HepG2 (cell line): ENCODE measurements at regions not wholly inside any gene's neighbourhood (a gene's known extent, or its start where the extent isn't known, plus 50 kb on each side); places are given as distances from the start of the nearest gene placed in this dataset.

Experiments used
- BCL6 ChIP-seq: IDR thresholded peaks from 2 replicates; pipeline ENCODE4 v1.6.1; 2016; ENCODE audit warnings: missing genetic modification reagents, missing compliant biosample characterization
- HNF4A ChIP-seq: sonication (generic); formaldehyde crosslinking; IDR thresholded peaks from 2 replicates; pipeline ENCODE4 v1.4.0; 2020; ENCODE audit warnings: missing genetic modification reagents
- PHF20 ChIP-seq: sonication (generic); formaldehyde crosslinking; IDR thresholded peaks from 2 replicates; pipeline ENCODE4 v1.5.0; 2020; ENCODE audit warnings: mild to moderate bottlenecking, missing genetic modification reagents
- POLR2A ChIP-seq, 2 experiments: IDR thresholded peaks; 2 replicates each; pipeline ENCODE4 v1.6.1; 2011; ENCODE audit warnings: low read depth in 2 of 2, low read length in 2 of 2, mild to moderate bottlenecking in 1 of 2, moderate library complexity in 1 of 2; ENCODE audit not compliant: insufficient read depth in 1 of 2
- SRSF9 ChIP-seq: fragments of 200-400 bp; formaldehyde crosslinking; IDR thresholded peaks from 2 replicates; pipeline ENCODE4 v1.6.1; 2018; ENCODE audit warnings: borderline replicate concordance, mild to moderate bottlenecking, low read depth, low read length; ENCODE audit not compliant: insufficient read depth, poor library complexity, severe bottlenecking
- ZNF362 ChIP-seq: sonication (generic); formaldehyde crosslinking; IDR thresholded peaks from 2 replicates; pipeline ENCODE4 v1.4.0; 2020; ENCODE audit warnings: missing genetic modification reagents, mild to moderate bottlenecking, borderline replicate concordance
- ZNF510 ChIP-seq: sonication (generic); formaldehyde crosslinking; IDR thresholded peaks from 2 replicates; pipeline ENCODE4 v1.4.0; 2020; ENCODE audit warnings: low read depth, mild to moderate bottlenecking, missing genetic modification reagents
- TF ChIP-seq, protein P1 (sequence below): sonication (generic); formaldehyde crosslinking; IDR thresholded peaks from 2 replicates; pipeline ENCODE4 v1.5.0; 2020; ENCODE audit warnings: mild to moderate bottlenecking, missing genetic modification reagents, moderate library complexity

- TF ChIP-seq BCL6 = no peak
- no peak for TF ChIP-seq ZNF510 (CRISPR knock-in tag)
- TF ChIP-seq, protein P1, sequence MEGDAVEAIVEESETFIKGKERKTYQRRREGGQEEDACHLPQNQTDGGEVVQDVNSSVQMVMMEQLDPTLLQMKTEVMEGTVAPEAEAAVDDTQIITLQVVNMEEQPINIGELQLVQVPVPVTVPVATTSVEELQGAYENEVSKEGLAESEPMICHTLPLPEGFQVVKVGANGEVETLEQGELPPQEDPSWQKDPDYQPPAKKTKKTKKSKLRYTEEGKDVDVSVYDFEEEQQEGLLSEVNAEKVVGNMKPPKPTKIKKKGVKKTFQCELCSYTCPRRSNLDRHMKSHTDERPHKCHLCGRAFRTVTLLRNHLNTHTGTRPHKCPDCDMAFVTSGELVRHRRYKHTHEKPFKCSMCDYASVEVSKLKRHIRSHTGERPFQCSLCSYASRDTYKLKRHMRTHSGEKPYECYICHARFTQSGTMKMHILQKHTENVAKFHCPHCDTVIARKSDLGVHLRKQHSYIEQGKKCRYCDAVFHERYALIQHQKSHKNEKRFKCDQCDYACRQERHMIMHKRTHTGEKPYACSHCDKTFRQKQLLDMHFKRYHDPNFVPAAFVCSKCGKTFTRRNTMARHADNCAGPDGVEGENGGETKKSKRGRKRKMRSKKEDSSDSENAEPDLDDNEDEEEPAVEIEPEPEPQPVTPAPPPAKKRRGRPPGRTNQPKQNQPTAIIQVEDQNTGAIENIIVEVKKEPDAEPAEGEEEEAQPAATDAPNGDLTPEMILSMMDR (CRISPR knock-in tag) = no peak
- TF ChIP-seq HNF4A (CRISPR knock-in tag) = no peak
- no peak for TF ChIP-seq PHF20 (CRISPR knock-in tag)
- no peak for TF ChIP-seq SRSF9
- no peak for TF ChIP-seq ZNF362 (CRISPR knock-in tag)
- TF ChIP-seq POLR2A (IDR thresholded peaks at IDR 0.05; ENCODE audit: insufficient read depth in 1 of 2, low read depth in 2 of 2, low read length in 2 of 2) = no peak
These were observed 280.0 kb upstream of the E2F7 start for GRCh38 chr12:77345336-77345735.
